Gastrocnemius medialis (tissue), 4 donors: ENCODE measurements at regions not wholly inside any gene's neighbourhood (a gene's known extent, or its start where the extent isn't known, plus 50 kb on each side); places are given as distances from the start of the nearest gene placed in this dataset.

Source experiments
- CTCF ChIP-seq, 5 experiments: fragments of 450-650 bp in 3 of 5; fragments of 200-600 bp in 2 of 5; sonication (generic) in 2 of 5; IDR thresholded peaks in 4 of 5; conservative IDR thresholded peaks in 1 of 5; 1 replicate in 4 of 5; 2 replicates in 1 of 5; pipeline ENCODE4 v1.5.1; 2016 to 2019; ENCODE audit warnings: antibody characterized with exemption in 5 of 5, mild to moderate bottlenecking in 3 of 5, moderate library complexity in 3 of 5
- POLR2A ChIP-seq, 2 donors: fragments of 450-650 bp; IDR thresholded peaks; one replicate each; pipeline ENCODE4 v1.6.1; 2017; ENCODE audit warnings: antibody characterized with exemption in 2 of 2, mild to moderate bottlenecking in 2 of 2, moderate library complexity in 2 of 2

- TF ChIP-seq CTCF (IDR thresholded peaks at IDR 0.05 in 4 of 5, conservative IDR thresholded peaks at IDR 0.05 in 1 of 5) (no peak), POLR2A (IDR thresholded peaks at IDR 0.05) (no peak)
Observed at GRCh38 chr3:20666091-20666490, 480.1 kb upstream of the SGO1 start.
